Activated CD4-positive, alpha-beta T cell treated with anti-CD3 and anti-CD28 coated beads, Interleukin-2, amount 50 U/mL, for 4 hours (primary cell): ENCODE measurements at regions not wholly inside any gene's neighbourhood (a gene's known extent, or its start where the extent isn't known, plus 50 kb on each side); places are given as distances from the start of the nearest gene placed in this dataset.
"Not testable (repeated sequence)": the region's sequence is repeated elsewhere in the genome, so short reads cannot be mapped to it uniquely, and the experiment has no call there.

Experiments used
- DNase-seq, 2 experiments: peaks; one replicate each; pipeline ENCODE4 v3.0.0-alpha.2; 2020

DNA sequence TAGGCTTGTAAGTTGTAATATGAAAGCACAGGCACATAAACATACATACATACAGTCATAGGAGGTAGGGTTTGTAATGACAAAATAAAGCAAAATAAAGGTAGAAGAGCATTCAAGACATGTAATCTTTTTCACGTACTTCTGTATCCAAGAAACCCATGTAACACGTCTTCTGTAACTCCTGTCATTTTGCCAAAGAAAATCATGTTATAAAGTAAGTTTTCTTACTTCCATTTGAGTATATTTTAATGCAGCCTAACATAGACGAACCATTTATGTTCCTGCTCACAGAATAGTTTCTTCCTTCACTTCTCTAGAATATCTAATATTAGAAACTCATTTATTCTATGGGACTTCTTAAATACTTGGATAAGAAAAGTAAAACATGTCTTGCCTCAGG, 1884.0 kb upstream of the CELF4 start:
- DNase-seq, result no peak

DNA sequence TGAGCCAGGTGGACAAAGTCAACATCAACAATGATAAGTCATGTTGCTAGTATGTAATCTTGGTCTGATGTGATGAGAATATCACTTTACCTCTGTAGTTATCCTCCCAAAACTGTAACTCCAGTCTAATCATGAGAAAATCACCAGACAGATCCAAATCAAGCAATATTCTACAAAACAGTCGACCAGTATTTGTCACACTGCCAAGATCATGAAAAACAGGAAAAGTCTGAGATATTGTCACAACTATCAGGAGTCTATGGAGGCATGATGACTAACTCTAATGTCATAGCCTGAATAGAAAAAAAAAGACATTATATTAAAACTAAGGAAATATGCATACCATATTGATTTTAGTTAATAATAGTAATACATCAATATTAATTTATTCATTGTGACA, 1883.3 kb upstream of the CELF4 start:
- DNase-seq, result no peak

DNA sequence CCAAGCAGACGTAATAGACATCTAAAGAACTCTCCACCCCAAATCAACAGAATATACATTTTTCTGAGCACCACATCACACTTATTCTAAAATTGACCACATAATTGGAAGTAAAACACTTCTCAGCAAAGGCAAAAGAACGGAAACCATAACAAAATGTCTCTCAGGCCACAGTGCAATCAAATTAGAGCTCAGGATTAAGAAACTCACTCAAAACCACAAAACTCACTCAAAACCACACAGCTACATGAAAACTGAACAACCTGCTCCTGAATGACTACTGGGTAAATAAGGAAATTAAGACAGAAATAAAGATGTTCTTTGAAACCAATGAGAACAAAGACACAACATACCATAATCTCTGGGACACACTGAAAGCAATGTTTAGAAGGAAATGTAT, 1879.4 kb upstream of the CELF4 start:
- DNase-seq, result not testable (repeated sequence)

- DNase-seq, result no peak
Observed at GRCh38 chr18:39441648-39442047, 1876.0 kb upstream of the CELF4 start.

- DNase-seq, result no peak
Observed at GRCh38 chr18:39435996-39436395, 1870.4 kb upstream of the CELF4 start.

GRCh38 chr18:39435209-39435608, 1869.6 kb upstream of the CELF4 start:
- DNase-seq, result no peak

DNA sequence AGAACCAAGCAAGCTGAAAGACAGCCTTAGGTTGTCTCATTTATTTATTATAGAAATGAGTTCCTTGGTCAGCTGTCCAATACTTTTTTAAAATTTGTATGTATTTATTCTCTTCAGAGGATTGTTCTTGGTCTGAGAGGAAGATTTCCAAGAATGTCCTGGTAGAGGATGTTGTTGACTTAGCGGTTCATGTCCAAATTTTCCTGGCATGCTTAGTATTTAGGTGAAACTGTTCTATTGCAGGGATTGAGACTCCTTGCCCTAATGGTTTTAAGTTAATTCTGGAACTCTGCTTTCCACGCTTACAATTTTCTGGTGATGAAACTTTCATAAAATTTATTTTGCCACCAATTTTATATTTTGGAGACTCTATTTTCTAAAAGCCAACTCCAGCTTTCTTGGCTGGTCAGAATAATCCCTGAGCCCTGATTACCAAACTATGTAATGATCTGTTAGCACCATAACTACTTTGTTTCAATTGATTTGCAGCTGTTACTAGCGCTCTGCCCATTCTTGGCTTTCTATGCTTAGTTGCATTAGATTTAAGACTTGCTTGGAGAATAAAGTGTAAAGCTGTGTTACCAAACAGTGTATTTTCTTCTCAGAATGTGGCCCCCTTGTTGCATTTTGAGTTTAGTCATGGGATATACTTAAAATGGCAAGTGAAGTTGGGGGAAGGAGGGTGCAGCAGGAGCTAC, 1868.8 kb upstream of the CELF4 start:
- DNase-seq, result no peak

- DNase-seq, result no peak
Observed at GRCh38 chr18:39425172-39425850, 1859.7 kb upstream of the CELF4 start.

- no peak for DNase-seq
Observed at GRCh38 chr18:39424261-39424660, 1858.7 kb upstream of the CELF4 start.

DNA sequence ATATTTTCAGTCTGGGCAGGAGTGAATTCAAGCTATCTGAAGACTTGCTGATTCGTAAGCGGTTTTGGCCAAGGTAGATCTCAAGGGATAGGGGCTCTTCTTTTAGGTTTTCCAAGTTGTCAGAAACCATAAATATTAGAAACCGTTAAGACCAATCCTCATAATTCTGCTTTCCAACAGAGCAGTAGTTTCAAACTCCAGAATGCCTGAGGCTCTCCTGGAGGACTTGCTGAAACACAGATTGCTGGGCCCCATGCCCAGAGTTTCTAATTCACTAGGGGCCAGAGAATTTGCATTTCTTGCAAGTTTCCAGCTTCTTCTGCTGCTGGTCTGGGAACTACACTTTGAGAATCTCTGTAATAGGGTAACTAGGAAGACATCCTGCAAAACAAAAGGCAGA, 1855.7 kb upstream of the CELF4 start:
- DNase-seq, result no peak

DNA sequence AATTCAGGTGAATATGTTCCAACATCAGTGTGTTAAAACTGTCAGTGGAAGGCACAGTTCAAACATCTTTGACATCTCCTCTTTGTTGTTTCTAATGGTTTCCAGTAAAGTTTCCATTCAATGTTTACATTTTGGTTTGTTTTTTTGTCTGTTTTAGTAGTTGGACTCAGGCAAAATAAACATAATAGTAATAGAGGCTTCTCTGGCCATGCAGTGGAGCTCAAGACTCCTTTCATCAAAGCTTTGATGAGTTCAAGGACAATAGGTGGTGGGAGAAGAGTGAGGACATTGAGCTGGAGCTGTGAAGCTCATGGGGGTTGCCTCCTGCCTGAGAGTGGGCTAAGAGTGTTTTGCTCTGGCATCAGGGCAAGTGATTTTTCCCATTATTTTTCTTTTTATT, 1853.7 kb upstream of the CELF4 start:
- DNase-seq, result no peak

- DNase-seq, result no peak
Observed at GRCh38 chr18:39415471-39415870, 1849.9 kb upstream of the CELF4 start.

DNA sequence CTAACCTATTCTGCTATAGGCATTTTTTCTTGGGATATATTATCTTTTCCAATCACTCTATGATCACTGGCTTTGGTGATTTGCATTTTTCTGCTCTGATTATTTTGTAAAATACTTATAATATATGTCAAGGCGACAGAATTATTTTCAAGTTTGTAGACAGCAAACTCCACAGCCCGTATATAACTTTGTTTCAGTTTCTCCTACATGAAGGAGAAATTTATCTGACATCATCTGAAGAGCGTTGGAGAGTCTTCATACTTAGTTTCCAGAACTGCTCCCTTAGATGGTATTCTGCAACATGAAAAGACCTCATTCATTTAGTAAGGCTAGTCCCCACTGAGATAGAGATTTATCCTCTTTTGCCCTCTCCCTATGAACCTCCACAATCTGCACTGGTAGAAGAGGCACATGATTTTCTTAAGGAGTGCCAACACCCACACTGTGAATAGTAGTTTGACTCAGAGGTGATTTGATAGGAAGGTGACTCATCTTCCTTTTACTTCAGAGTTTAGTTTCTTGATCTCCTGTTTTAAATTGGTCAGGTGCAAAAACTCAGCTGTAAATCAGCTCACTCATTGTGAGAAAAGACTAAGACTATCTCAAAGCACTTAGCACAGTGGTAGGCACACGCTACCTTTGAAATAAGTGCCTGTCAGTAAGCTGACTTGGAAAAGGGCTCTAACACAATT, 1848.6 kb upstream of the CELF4 start:
- no peak for DNase-seq

GRCh38 chr18:39406941-39407340, 1841.3 kb upstream of the CELF4 start:
- DNase-seq, result no peak

DNA sequence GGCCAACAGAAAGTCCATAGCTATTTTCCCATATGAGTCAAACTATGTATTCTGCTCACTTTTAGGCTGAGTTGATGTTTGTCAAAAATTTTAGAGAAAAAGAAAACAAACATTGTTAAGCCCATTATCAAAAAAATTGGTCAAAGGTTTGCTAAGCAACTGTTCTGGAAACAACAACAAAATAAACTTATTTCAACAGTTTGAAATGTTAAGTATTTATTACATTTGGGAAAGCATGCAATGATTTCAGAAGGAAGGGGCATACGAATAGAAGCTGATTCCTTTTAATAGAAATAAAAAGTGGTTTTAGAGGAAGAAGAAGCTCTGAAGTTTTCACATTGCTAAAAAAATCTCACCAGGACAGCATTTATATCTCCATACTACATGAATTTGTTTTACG, 1837.5 kb upstream of the CELF4 start:
- DNase-seq, result no peak

- no peak for DNase-seq
Observed at GRCh38 chr18:39399662-39400061, 1834.1 kb upstream of the CELF4 start.

- no peak for DNase-seq
Observed at GRCh38 chr18:39396168-39396567, 1830.6 kb upstream of the CELF4 start.

GRCh38 chr18:39389800-39390379, 1824.3 kb upstream of the CELF4 start:
- no peak for DNase-seq

GRCh38 chr18:39380866-39381265, 1815.3 kb upstream of the CELF4 start:
- no peak for DNase-seq

GRCh38 chr18:39380186-39380725, 1814.7 kb upstream of the CELF4 start:
- no peak for DNase-seq

- DNase-seq, result no peak
Observed at GRCh38 chr18:39375066-39375465, 1809.5 kb upstream of the CELF4 start.

- no peak for DNase-seq
Observed at GRCh38 chr18:39371996-39372395, 1806.4 kb upstream of the CELF4 start.

- no peak for DNase-seq
Observed at GRCh38 chr18:39366656-39367055, 1801.1 kb upstream of the CELF4 start.
